NB4 (cell line): ENCODE measurements at regions not wholly inside any gene's neighbourhood (a gene's known extent, or its start where the extent isn't known, plus 50 kb on each side); places are given as distances from the start of the nearest gene placed in this dataset.

Experiments used
- DNase-seq: peaks from one replicate; pipeline ENCODE4 v3.0.0; 2010; ENCODE audit warnings: low read depth
- H3K4me3 ChIP-seq: one replicate; pipeline ENCODE4 v1.5.1; 2011; ENCODE audit warnings: mild to moderate bottlenecking, low read depth, low read length, moderate library complexity
- MYC ChIP-seq: IDR thresholded peaks from 2 replicates; pipeline ENCODE4 v1.6.1; 2011; ENCODE audit warnings: low read depth, low read length
- POLR2A ChIP-seq: IDR thresholded peaks from 2 replicates; pipeline ENCODE4 v1.6.1; 2011; ENCODE audit warnings: mild to moderate bottlenecking; ENCODE audit not compliant: insufficient read length; ENCODE audit errors: extremely low read depth
- TF ChIP-seq, protein P1 (sequence below): IDR thresholded peaks from one replicate; pipeline ENCODE4 v1.5.1; 2012; ENCODE audit warnings: low read depth, low read length
- TF ChIP-seq, protein P2 (sequence below): IDR thresholded peaks from 2 replicates; pipeline ENCODE4 v1.6.1; 2011; ENCODE audit warnings: low read depth, low read length

DNA sequence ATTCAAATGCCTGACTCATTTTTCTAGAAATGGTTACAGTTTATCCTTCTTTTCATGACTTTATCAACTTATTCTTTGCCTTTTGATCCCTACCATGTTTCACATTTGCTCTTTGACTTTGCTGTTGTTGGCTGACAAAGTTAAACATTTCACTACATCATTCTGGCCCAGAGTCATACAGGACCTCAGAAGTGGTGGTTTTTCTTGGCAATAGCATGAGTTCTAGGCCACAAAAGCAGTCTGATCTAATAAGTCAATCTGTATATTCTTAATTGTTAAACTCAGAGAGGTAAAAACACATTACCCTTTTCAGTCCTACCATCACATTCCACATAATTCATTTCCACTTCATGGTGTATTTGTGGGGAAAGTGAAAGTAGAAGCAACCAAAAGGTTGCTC, 763.2 kb upstream of the TENM4 start:
- no peak for TF ChIP-seq POLR2A
- no peak for TF ChIP-seq MYC
- TF ChIP-seq, protein P1, sequence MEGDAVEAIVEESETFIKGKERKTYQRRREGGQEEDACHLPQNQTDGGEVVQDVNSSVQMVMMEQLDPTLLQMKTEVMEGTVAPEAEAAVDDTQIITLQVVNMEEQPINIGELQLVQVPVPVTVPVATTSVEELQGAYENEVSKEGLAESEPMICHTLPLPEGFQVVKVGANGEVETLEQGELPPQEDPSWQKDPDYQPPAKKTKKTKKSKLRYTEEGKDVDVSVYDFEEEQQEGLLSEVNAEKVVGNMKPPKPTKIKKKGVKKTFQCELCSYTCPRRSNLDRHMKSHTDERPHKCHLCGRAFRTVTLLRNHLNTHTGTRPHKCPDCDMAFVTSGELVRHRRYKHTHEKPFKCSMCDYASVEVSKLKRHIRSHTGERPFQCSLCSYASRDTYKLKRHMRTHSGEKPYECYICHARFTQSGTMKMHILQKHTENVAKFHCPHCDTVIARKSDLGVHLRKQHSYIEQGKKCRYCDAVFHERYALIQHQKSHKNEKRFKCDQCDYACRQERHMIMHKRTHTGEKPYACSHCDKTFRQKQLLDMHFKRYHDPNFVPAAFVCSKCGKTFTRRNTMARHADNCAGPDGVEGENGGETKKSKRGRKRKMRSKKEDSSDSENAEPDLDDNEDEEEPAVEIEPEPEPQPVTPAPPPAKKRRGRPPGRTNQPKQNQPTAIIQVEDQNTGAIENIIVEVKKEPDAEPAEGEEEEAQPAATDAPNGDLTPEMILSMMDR: no peak
- TF ChIP-seq, protein P2, sequence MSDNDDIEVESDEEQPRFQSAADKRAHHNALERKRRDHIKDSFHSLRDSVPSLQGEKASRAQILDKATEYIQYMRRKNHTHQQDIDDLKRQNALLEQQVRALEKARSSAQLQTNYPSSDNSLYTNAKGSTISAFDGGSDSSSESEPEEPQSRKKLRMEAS: no peak
- DNase-seq: no peak
- no peak overlapping the region for H3K4me3 ChIP-seq

DNA sequence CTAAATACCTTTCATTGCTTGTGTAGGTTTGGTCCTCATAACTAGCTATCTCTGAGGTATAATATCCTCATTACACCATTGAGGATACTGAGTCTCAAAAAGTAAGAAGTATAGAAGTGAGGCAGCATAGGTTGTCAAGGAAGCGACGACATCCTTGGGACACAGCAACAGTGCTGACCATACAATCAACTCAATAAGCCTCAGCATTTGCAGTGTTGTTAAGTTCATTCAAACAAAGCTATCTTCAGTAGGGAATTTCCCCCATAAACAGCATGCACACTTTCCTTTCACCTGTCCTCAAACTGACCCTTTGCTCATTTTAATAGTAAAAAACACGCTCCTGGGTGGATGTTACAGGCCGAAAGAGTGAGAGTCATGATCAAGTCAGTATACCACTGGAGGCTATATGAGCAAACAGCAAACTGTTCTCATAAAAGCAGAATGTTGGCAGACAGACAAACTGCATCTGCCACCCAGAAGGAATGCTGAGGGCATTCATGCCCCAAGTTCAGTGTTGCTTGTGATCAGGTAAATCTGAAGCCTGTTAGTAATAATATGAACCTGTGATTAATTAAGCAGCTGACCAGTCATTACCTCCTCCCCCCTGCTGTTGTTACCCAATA, 756.2 kb upstream of the TENM4 start:
- H3K4me3 ChIP-seq: no peak overlapping the region
- no peak for DNase-seq
- TF ChIP-seq, protein P2: no peak
- TF ChIP-seq POLR2A (no peak), MYC (no peak)

DNA sequence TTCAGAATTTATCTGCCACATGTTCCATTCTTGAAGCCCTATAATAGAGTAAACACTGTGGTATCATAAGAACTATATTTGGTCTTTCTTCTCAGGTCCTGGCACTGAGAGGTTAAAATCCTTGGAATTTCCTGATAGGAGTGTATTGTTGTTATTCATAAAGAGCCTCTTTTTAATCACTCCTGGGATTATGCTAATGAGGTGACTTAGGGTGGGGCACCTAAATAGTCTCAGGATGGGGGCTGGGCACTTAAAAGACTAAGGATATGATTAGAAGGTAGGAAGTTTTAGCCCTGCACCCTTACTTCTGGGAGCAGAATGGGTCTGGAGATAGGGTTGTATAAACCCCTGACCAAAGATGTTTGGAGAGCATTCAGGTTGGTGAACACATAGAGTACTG, 755.2 kb upstream of the TENM4 start:
- no peak overlapping the region for H3K4me3 ChIP-seq
- DNase-seq: no peak
- TF ChIP-seq MYC: no peak
- TF ChIP-seq, protein P2: no peak
- no peak for TF ChIP-seq POLR2A
- TF ChIP-seq, protein P1: no peak

DNA sequence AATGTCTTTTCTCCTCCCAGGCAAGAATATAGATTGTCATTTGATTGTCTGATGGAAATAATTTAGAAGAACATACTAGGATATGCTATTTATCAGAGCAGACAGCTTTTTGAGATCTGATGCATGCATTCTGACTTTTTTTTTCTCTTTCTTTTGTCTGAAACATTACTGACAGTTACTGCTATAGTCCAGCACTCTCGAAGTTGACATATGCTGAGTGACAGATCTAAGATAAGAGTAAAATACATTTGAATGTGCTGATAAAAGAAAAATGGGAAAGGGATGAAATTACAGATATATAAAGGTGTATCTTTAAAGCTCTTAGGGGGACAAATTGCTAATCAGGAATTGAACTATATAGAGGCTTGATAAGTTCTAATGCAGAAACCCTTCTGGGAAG, 753.8 kb upstream of the TENM4 start:
- DNase-seq: no peak
- no peak overlapping the region for H3K4me3 ChIP-seq
- TF ChIP-seq POLR2A (no peak), MYC (no peak)
- TF ChIP-seq, protein P2: no peak
- TF ChIP-seq, protein P1: no peak

DNA sequence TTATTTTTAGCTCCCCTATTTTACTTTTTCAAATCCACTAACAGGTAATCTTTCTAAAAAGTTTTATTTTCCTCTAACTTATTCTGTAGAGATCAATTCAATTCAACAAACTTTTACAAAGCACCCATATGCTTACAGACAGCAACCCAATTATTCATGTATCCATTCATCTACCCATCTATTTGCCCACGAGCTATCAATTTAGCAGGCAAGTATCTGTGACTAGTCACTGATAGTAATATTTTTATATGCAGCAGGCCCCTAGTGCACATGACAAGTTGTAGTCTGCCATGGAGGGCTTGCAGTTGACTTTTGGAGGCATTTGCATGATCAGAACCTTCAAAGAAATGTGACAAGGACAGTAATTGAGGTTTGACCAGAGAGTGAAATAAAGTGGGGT, 753.2 kb upstream of the TENM4 start:
- TF ChIP-seq MYC: no peak
- DNase-seq: no peak
- H3K4me3 ChIP-seq: no peak overlapping the region

DNA sequence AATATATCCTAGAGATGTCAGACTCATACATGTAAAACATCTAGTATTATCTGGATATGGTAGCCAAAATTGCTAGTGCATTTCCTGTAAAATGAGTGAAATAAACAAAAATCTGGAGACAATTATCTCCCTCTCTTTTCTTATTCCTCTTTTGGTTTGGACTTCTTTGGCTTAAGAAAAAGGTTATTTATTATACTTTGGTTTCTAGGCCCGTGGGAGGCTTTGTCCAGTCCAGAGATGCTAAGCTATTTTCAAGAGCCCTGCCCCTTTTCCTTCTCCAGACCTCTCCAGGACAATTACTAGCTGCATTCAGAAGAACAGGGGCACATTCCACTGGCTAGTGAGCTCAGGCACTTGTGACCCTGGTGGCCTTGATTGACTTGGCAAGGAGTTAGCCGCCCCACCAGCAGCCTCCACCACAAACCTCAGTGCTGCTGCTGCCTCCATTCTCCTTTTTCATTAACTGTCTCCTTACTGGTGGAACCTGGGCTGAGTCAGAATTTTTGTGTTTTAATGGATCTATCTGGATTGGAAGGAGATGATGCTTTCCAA, 747.3 kb upstream of the TENM4 start:
- no peak for TF ChIP-seq MYC
- TF ChIP-seq POLR2A: no peak
- TF ChIP-seq, protein P1: no peak
- TF ChIP-seq, protein P2: no peak
- no peak for DNase-seq
- H3K4me3 ChIP-seq: no peak overlapping the region
